Neural crest cell (in vitro differentiated cells): ENCODE measurements at regions not wholly inside any gene's neighbourhood (a gene's known extent, or its start where the extent isn't known, plus 50 kb on each side); places are given as distances from the start of the nearest gene placed in this dataset.

ENCODE experiments used
- DNase-seq: peaks from one replicate; pipeline ENCODE4 v3.0.0; 2021; ENCODE audit warnings: low read depth, mixed read lengths, low spot score
- H3K27ac Mint-ChIP-seq: one replicate; pipeline ENCODE4 v1.8.0; 2021; ENCODE audit warnings: mild to moderate bottlenecking, mixed read lengths; ENCODE audit not compliant: unreplicated experiment
- H3K27me3 Mint-ChIP-seq: 2 replicates; pipeline ENCODE4 v1.8.0; 2021; ENCODE audit warnings: low read depth, mild to moderate bottlenecking, mixed read lengths
- H3K36me3 Mint-ChIP-seq: 2 replicates; pipeline ENCODE4 v1.8.0; 2021; ENCODE audit warnings: low read depth, mild to moderate bottlenecking, mixed read lengths
- H3K4me1 Mint-ChIP-seq: 2 replicates; pipeline ENCODE4 v1.8.0; 2021; ENCODE audit warnings: mixed read lengths
- H3K4me3 Mint-ChIP-seq: one replicate; pipeline ENCODE4 v1.8.0; 2021; ENCODE audit warnings: mild to moderate bottlenecking, mixed read lengths
- H3K9me3 Mint-ChIP-seq: 2 replicates; pipeline ENCODE4 v1.8.0; 2021; ENCODE audit warnings: mixed read lengths
- CTCF ChIP-seq: fragments of 200-600 bp; sonication (generic); conservative IDR thresholded peaks from 2 replicates; pipeline ENCODE4 v1.5.0; 2021; ENCODE audit warnings: antibody characterized with exemption, mild to moderate bottlenecking

GRCh38 chr11:129657866-129658525, 157.7 kb upstream of the TMEM45B start:
- Mint-ChIP-seq H3K4me3 (no peak overlapping the region), H3K9me3 (peaks cover 31% of the 10 kb centered on the region), H3K27ac (no peak overlapping the region), H3K36me3 (peaks cover 10% of the 10 kb centered on the region), H3K27me3 (peaks cover 3% of the 10 kb centered on the region), H3K4me1 (no peaks in the 10 kb centered on the region)
- no peak for TF ChIP-seq CTCF
- DNase-seq, result no peak

- H3K4me1 Mint-ChIP-seq, result no peaks in the 10 kb centered on the region
- DNase-seq, result no peak
- peaks cover 9% of the 10 kb centered on the region for H3K36me3 Mint-ChIP-seq
- H3K4me3 Mint-ChIP-seq, result no peak overlapping the region
- H3K9me3 Mint-ChIP-seq, result peaks cover 32% of the 10 kb centered on the region
- TF ChIP-seq CTCF, result no peak
- no peak overlapping the region for H3K27ac Mint-ChIP-seq
- peaks cover 3% of the 10 kb centered on the region for H3K27me3 Mint-ChIP-seq
Observed at GRCh38 chr11:129658526-129658867, 157.2 kb upstream of the TMEM45B start.

- TF ChIP-seq CTCF, result no peak
Observed at GRCh38 chr11:129680907-129681306, 134.7 kb upstream of the TMEM45B start.

GRCh38 chr11:129681344-129682114, 134.1 kb upstream of the TMEM45B start:
- peaks cover 15% of the 10 kb centered on the region for H3K27me3 Mint-ChIP-seq
- TF ChIP-seq CTCF, result no peak
- no peaks in the 10 kb centered on the region for H3K9me3 Mint-ChIP-seq
- no peak for DNase-seq
- no peaks in the 10 kb centered on the region for H3K4me1 Mint-ChIP-seq
- no peaks in the 10 kb centered on the region for H3K36me3 Mint-ChIP-seq
- no peak overlapping the region for H3K27ac Mint-ChIP-seq
- H3K4me3 Mint-ChIP-seq, result no peak overlapping the region

More at GRCh38 chr11:129680907-129681306, 134.7 kb upstream of the TMEM45B start:
- Mint-ChIP-seq H3K36me3 (no peaks in the 10 kb centered on the region), H3K4me1 (no peaks in the 10 kb centered on the region), H3K9me3 (no peaks in the 10 kb centered on the region), H3K27me3 (peaks cover 19% of the 10 kb centered on the region), H3K4me3 (no peak overlapping the region), H3K27ac (no peak overlapping the region)
- no peak for DNase-seq

- no peaks in the 10 kb centered on the region for H3K4me1 Mint-ChIP-seq
Observed at GRCh38 chr11:129686269-129686668, 129.4 kb upstream of the TMEM45B start.

More at GRCh38 chr11:129686269-129686668, 129.4 kb upstream of the TMEM45B start:
- peaks cover 14% of the 10 kb centered on the region for H3K27me3 Mint-ChIP-seq
- H3K4me3 Mint-ChIP-seq, result no peak overlapping the region
- H3K36me3 Mint-ChIP-seq, result no peaks in the 10 kb centered on the region
- no peak for TF ChIP-seq CTCF
- H3K9me3 Mint-ChIP-seq, result no peaks in the 10 kb centered on the region
- H3K27ac Mint-ChIP-seq, result no peak overlapping the region
- no peak for DNase-seq
